HG03095 (cell line): ENCODE measurements at regions not wholly inside any gene's neighbourhood (a gene's known extent, or its start where the extent isn't known, plus 50 kb on each side); places are given as distances from the start of the nearest gene placed in this dataset.

Source experiments
- ATAC-seq: cut with Tn5 transposase; IDR thresholded peaks from one replicate; pipeline ENCODE4 v1.9.1; 2021; ENCODE audit warnings: moderate library complexity; ENCODE audit not compliant: unreplicated experiment

- ATAC-seq = no peak
Measured at GRCh38 chr14:44788612-44789011, 173.1 kb downstream of the KLHL28 start.

- no peak for ATAC-seq
Measured at GRCh38 chr14:44785096-44785495, 176.7 kb downstream of the KLHL28 start.

GRCh38 chr14:44783901-44784300 lies 177.8 kb downstream of the KLHL28 start:
- no peak for ATAC-seq

- no peak for ATAC-seq
Measured at GRCh38 chr14:44782775-44783238, 178.9 kb downstream of the KLHL28 start.

GRCh38 chr14:44780989-44781388 lies 180.8 kb downstream of the KLHL28 start:
- ATAC-seq = no peak

GRCh38 chr14:44778604-44779003 lies 183.1 kb downstream of the KLHL28 start:
- ATAC-seq = no peak

GRCh38 chr14:44777584-44777983 lies 184.2 kb downstream of the KLHL28 start:
- no peak for ATAC-seq

GRCh38 chr14:44775248-44775647 lies 186.5 kb downstream of the KLHL28 start:
- no peak for ATAC-seq

- ATAC-seq = no peak
Measured at GRCh38 chr14:44774396-44774795, 187.4 kb downstream of the KLHL28 start.

GRCh38 chr14:44771496-44771895 lies 190.3 kb downstream of the KLHL28 start:
- no peak for ATAC-seq

GRCh38 chr14:44770201-44770600 lies 191.5 kb downstream of the KLHL28 start:
- ATAC-seq = no peak

GRCh38 chr14:44768935-44769334 lies 192.8 kb downstream of the KLHL28 start:
- no peak for ATAC-seq

- no peak for ATAC-seq
Measured at GRCh38 chr14:44767646-44768173, 194.0 kb downstream of the KLHL28 start.

GRCh38 chr14:44766285-44766684 lies 195.5 kb downstream of the KLHL28 start:
- no peak for ATAC-seq

GRCh38 chr14:44763356-44763755 lies 198.4 kb downstream of the KLHL28 start:
- no peak for ATAC-seq

- no peak for ATAC-seq
Measured at GRCh38 chr14:44759277-44759676, 202.5 kb downstream of the KLHL28 start.

GRCh38 chr14:44756554-44756953 lies 205.2 kb downstream of the KLHL28 start:
- ATAC-seq = no peak

GRCh38 chr14:44745371-44745770 lies 216.4 kb downstream of the KLHL28 start:
- ATAC-seq = no peak

- no peak for ATAC-seq
Measured at GRCh38 chr14:44742202-44742601, 219.5 kb downstream of the KLHL28 start.

GRCh38 chr14:44741431-44741830 lies 220.3 kb downstream of the KLHL28 start:
- ATAC-seq = no peak

GRCh38 chr14:44736326-44736725 lies 225.4 kb downstream of the KLHL28 start:
- no peak for ATAC-seq

- no peak for ATAC-seq
Measured at GRCh38 chr14:44732144-44732543, 225.1 kb upstream of the FSCB start.

GRCh38 chr14:44730860-44731259 lies 223.8 kb upstream of the FSCB start:
- no peak for ATAC-seq
